ENCODE measurements at regions not wholly inside any gene's neighbourhood (a gene's known extent, or its start where the extent isn't known, plus 50 kb on each side); places are given as distances from the start of the nearest gene placed in this dataset.
"Not testable (repeated sequence)": the region's sequence is repeated elsewhere in the genome, so short reads cannot be mapped to it uniquely, and the experiment has no call there.

DNA sequence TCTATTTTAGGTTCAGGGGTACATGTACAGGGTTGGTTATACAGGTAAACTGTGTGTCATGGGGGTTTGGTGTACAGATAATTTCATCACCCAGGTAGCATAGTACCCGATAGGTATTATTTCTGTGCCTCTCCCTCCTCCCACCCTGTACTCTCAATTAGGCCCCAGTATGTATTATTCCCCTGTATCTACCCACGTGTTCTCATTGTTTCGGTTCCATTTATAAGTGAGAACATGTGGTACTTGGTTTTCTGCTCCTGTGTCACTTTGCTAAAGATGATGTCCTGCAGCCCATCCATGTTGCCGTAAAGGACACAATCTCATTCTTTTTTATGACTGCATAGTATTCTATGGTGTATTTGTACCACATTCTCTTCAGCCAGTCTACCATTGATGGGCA, 96.8 kb upstream of the SLC24A2 start:
- Histone ChIP-seq H3K27me3 (ENCODE audit: insufficient read depth, low read length) (no peaks in the 10 kb centered on the region), H3K4me3 (ENCODE audit: insufficient read depth, low read length) (no peak overlapping the region), H3K27ac (ENCODE audit: low read depth, low read length) (no peak overlapping the region), H3K79me2 (ENCODE audit: insufficient read depth, low read length) (no peaks in the 10 kb centered on the region), H3K4me1 (ENCODE audit: insufficient read depth, low read length) (no peaks in the 10 kb centered on the region), H3K4me2 (ENCODE audit: insufficient read depth, low read length) (no peak overlapping the region), H3K36me3 (ENCODE audit: insufficient read depth, low read length) (no peaks in the 10 kb centered on the region), H3K9me3 (ENCODE audit: low read depth, low read length) (no peaks in the 10 kb centered on the region), H4K20me1 (ENCODE audit: insufficient read depth, low read length) (no peaks in the 10 kb centered on the region), H2AFZ (ENCODE audit: low read length) (no peak overlapping the region)
- TF ChIP-seq, protein P1, sequence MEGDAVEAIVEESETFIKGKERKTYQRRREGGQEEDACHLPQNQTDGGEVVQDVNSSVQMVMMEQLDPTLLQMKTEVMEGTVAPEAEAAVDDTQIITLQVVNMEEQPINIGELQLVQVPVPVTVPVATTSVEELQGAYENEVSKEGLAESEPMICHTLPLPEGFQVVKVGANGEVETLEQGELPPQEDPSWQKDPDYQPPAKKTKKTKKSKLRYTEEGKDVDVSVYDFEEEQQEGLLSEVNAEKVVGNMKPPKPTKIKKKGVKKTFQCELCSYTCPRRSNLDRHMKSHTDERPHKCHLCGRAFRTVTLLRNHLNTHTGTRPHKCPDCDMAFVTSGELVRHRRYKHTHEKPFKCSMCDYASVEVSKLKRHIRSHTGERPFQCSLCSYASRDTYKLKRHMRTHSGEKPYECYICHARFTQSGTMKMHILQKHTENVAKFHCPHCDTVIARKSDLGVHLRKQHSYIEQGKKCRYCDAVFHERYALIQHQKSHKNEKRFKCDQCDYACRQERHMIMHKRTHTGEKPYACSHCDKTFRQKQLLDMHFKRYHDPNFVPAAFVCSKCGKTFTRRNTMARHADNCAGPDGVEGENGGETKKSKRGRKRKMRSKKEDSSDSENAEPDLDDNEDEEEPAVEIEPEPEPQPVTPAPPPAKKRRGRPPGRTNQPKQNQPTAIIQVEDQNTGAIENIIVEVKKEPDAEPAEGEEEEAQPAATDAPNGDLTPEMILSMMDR (IDR thresholded peaks at IDR 0.05; ENCODE audit: extremely low read depth, low read depth, low read length): no peak
- DNase-seq (ENCODE audit: insufficient read length, low spot score, missing footprints): no peak

DNA sequence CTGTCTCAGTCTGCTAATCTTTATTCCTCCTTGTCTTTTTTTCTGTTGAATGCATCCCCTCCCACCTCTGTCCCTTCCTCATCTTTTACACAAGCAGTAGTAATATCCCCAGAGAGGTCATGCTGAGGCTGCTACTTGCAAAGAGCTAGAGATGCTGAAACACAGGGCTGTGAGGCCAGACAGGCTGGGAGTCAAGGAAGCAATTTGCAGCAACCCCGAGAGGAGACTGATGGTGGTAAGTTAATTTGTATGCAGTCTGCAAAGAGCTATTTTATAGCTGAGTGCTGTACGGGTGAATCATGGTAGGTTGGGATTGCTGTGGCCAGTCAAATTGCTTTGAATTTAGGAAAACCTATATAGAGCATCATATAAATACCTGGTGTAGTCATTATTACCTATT, 90.2 kb upstream of the SLC24A2 start:
- no peak overlapping the region for H3K4me2 ChIP-seq (ENCODE audit: insufficient read depth, low read length)
- H3K79me2 ChIP-seq (ENCODE audit: insufficient read depth, low read length): no peaks in the 10 kb centered on the region
- H3K4me3 ChIP-seq (ENCODE audit: insufficient read depth, low read length): no peak overlapping the region
- peaks cover 9% of the 10 kb centered on the region for H3K4me1 ChIP-seq (ENCODE audit: insufficient read depth, low read length)
- H3K9me3 ChIP-seq (ENCODE audit: low read depth, low read length): no peaks in the 10 kb centered on the region
- H2AFZ ChIP-seq (ENCODE audit: low read length): no peak overlapping the region
- no peaks in the 10 kb centered on the region for H3K27me3 ChIP-seq (ENCODE audit: insufficient read depth, low read length)
- no peaks in the 10 kb centered on the region for H4K20me1 ChIP-seq (ENCODE audit: insufficient read depth, low read length)
- H3K36me3 ChIP-seq (ENCODE audit: insufficient read depth, low read length): no peaks in the 10 kb centered on the region
- TF ChIP-seq, protein P1 (IDR thresholded peaks at IDR 0.05; ENCODE audit: extremely low read depth, low read depth, low read length): no peak
- no peak for DNase-seq (ENCODE audit: insufficient read length, low spot score, missing footprints)
- no peak overlapping the region for H3K27ac ChIP-seq (ENCODE audit: low read depth, low read length)

DNA sequence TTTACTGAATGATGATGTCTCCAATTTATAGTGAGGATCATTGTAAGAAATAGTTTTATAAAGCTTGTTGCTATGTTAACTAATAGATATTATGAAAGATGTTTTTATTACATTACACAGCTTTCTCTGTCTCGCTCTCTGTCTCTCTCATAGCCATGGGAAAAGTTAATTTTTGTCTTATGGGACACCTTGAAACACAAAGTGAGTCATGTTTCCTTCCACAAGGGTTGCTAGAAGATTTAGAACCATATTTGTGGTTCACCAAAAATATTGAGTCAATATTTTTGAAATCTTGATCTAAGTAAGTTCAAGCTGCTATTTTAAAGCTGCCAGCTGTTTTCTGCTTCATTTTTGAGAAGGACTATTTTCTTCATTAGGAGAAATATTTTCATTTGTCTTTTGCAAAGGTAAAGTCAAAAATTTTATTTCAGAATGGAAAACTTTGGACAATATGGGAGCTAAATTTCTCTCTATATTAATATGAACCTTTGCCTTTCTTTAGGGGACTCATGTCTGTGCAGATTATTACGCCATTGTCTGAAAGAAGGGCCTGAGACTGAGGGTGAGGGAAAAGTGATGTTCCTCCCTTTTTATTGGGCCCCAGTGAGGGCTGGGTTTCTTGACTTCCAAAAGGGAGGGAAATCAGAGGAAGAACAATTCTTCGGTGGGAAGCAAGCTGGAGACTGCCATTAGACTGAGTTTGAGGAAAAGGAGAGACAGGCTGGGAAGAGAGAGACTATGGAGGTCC, 87.9 kb upstream of the SLC24A2 start:
- no peak overlapping the region for H2AFZ ChIP-seq (ENCODE audit: low read length)
- TF ChIP-seq, protein P1 (IDR thresholded peaks at IDR 0.05; ENCODE audit: extremely low read depth, low read depth, low read length): no peak
- peaks cover 9% of the 10 kb centered on the region for H3K4me1 ChIP-seq (ENCODE audit: insufficient read depth, low read length)
- H3K27me3 ChIP-seq (ENCODE audit: insufficient read depth, low read length): no peaks in the 10 kb centered on the region
- H3K79me2 ChIP-seq (ENCODE audit: insufficient read depth, low read length): no peaks in the 10 kb centered on the region
- no peak for DNase-seq (ENCODE audit: insufficient read length, low spot score, missing footprints)
- no peak overlapping the region for H3K4me2 ChIP-seq (ENCODE audit: insufficient read depth, low read length)
- H4K20me1 ChIP-seq (ENCODE audit: insufficient read depth, low read length): no peaks in the 10 kb centered on the region
- no peaks in the 10 kb centered on the region for H3K9me3 ChIP-seq (ENCODE audit: low read depth, low read length)
- no peak overlapping the region for H3K27ac ChIP-seq (ENCODE audit: low read depth, low read length)
- H3K36me3 ChIP-seq (ENCODE audit: insufficient read depth, low read length): no peaks in the 10 kb centered on the region
- no peak overlapping the region for H3K4me3 ChIP-seq (ENCODE audit: insufficient read depth, low read length)

DNA sequence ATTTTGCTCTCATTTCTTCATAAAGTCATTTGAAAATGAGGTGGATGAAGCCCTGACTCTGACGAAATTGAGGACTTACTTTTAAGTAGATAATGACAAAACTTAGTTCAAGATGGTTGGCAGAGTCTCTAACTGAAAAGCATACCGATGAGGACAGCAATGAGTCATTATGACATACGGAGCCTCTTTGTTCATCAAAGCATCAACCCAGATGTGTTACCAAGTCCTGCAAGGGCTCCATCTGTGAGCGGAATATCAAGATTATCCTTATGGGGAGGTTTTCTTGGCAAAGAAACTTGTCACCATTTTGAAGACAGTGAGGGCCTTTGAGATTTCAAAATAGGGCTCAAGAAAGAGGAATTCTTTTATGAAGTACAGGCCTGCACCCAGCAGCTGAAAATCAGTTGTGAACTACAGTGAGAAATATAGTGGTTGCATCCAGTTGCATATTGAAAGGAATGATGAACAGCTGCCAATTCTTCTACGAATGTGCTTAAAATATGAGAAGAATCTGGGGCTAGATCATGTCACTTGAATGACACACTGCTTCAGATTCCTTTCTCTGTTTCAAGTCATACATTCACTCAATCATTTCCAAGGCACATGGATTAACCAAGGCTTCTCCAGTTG, 86.6 kb upstream of the SLC24A2 start:
- no peaks in the 10 kb centered on the region for H4K20me1 ChIP-seq (ENCODE audit: insufficient read depth, low read length)
- H3K4me2 ChIP-seq (ENCODE audit: insufficient read depth, low read length): no peak overlapping the region
- H3K4me3 ChIP-seq (ENCODE audit: insufficient read depth, low read length): no peak overlapping the region
- H3K27me3 ChIP-seq (ENCODE audit: insufficient read depth, low read length): no peaks in the 10 kb centered on the region
- H3K4me1 ChIP-seq (ENCODE audit: insufficient read depth, low read length): peaks cover 9% of the 10 kb centered on the region
- TF ChIP-seq, protein P1 (IDR thresholded peaks at IDR 0.05; ENCODE audit: extremely low read depth, low read depth, low read length): no peak
- DNase-seq (ENCODE audit: insufficient read length, low spot score, missing footprints): peak; percentile 66
- no peak overlapping the region for H2AFZ ChIP-seq (ENCODE audit: low read length)
- H3K79me2 ChIP-seq (ENCODE audit: insufficient read depth, low read length): no peaks in the 10 kb centered on the region
- no peaks in the 10 kb centered on the region for H3K36me3 ChIP-seq (ENCODE audit: insufficient read depth, low read length)
- no peak overlapping the region for H3K27ac ChIP-seq (ENCODE audit: low read depth, low read length)
- no peaks in the 10 kb centered on the region for H3K9me3 ChIP-seq (ENCODE audit: low read depth, low read length)

DNA sequence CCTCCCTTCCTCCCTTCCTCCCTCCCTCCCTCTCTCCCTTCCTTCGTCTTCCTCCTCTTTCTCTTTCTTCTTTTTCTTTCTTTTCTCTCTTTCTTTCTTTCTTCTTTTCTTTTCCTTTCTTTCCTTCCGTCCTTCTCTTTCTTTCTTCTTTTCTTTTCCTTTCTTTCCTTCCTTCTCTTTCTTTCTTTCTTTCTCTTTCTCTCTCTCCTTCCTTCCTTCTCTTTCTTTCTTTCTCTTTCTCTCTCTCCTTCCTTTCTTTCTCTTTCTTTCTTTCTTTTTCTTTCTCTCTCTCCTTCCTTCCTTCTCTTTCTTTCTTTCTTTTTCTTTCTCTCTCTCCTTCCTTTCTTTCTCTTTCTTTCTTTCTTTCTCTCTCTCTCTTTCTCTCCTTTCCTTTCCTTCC, 84.4 kb upstream of the SLC24A2 start:
- not testable (repeated sequence) for DNase-seq (ENCODE audit: insufficient read length, low spot score, missing footprints); H3K36me3 ChIP-seq (ENCODE audit: insufficient read depth, low read length); H4K20me1 ChIP-seq (ENCODE audit: insufficient read depth, low read length); H3K4me1 ChIP-seq (ENCODE audit: insufficient read depth, low read length); H3K9me3 ChIP-seq (ENCODE audit: low read depth, low read length); H2AFZ ChIP-seq (ENCODE audit: low read length); H3K4me2 ChIP-seq (ENCODE audit: insufficient read depth, low read length); H3K27ac ChIP-seq (ENCODE audit: low read depth, low read length); H3K27me3 ChIP-seq (ENCODE audit: insufficient read depth, low read length); H3K4me3 ChIP-seq (ENCODE audit: insufficient read depth, low read length); H3K79me2 ChIP-seq (ENCODE audit: insufficient read depth, low read length)
